ENCODE measurements at regions not wholly inside any gene's neighbourhood (a gene's known extent, or its start where the extent isn't known, plus 50 kb on each side); places are given as distances from the start of the nearest gene placed in this dataset.

DNA sequence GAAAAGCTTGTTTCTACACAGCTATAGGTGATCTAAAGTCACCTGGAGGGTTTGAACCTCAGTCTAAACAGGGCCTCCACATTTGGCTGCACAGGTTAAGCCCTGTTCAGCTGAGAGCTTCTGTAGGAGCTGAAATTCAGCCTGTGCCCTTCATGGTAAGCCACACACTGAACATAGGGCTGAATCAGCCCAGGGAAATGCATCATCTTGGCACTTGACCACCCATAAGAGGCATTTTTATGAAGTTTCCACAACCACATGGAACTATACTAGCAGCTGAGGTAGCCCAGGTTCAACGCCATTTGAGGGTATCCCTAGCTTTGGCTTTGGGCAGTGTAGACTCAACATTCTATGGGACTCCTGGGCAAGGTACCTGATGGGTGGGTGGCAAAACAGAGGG is 126.8 kb downstream of the FAM174B start:
- Histone ChIP-seq H3K4me3 (ENCODE audit: low read depth in 1 of 3, low read length in 3 of 3) (no peak overlapping the region), H3K4me1 (ENCODE audit: control insufficient read depth in 3 of 3, insufficient read depth in 2 of 3, low read depth in 1 of 3, low read length in 2 of 3) (no peaks in the 10 kb centered on the region), H3K36me3 (ENCODE audit: control insufficient read depth in 3 of 3, insufficient read depth in 2 of 3, low read depth in 1 of 3, low read length in 3 of 3) (no peaks in the 10 kb centered on the region), H3K27ac (ENCODE audit: low read depth in 1 of 3, low read length in 2 of 3) (no peak overlapping the region), H3K9me3 (ENCODE audit: control insufficient read depth in 2 of 2, insufficient read depth in 1 of 2, low read depth in 1 of 2, low read length in 1 of 2) (peaks cover 0 to 6% of the 10 kb centered on the region in 2 donors), H3K27me3 (ENCODE audit: control insufficient read depth in 3 of 3, insufficient read depth in 3 of 3, low read length in 3 of 3) (no peaks in the 10 kb centered on the region)
- DNase-seq (no peak), FAIRE-seq (no peak)
- WGBS, 3 donors, result 91 to 95% (median 95%) methylated on average over 1 of the region's 1 CpG

DNA sequence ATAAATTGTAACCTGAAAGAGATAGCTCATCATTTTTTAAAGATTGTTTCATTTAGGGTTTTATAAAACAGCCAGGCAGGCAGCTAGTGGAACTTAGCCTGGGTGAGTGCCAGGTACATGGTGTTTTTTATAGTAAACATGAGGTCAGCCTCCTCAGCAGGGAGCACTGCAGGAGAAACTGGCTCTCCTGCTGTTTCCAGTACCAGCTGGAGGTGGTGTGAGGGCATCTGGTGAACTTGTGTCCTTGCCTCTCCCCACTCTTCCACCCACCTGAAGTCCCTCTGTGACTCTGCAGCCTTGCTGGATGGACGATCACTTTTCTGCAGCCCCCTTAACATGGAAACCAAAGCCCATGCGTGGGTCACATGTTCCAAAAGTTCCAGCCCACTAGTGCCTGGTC is 128.4 kb downstream of the FAM174B start:
- peaks cover 0 to 6% of the 10 kb centered on the region in 2 donors for H3K9me3 ChIP-seq (ENCODE audit: control insufficient read depth in 2 of 2, insufficient read depth in 1 of 2, low read depth in 1 of 2, low read length in 1 of 2)
- H3K27me3 ChIP-seq (ENCODE audit: control insufficient read depth in 3 of 3, insufficient read depth in 3 of 3, low read length in 3 of 3), result no peaks in the 10 kb centered on the region
- FAIRE-seq (no peak), DNase-seq (no peak)
- H3K4me3 ChIP-seq (ENCODE audit: low read depth in 1 of 3, low read length in 3 of 3), result no peak overlapping the region
- 74 to 86% (median 86%) methylated on average over 2 of the region's 2 CpGs for WGBS, 3 donors
- H3K36me3 ChIP-seq (ENCODE audit: control insufficient read depth in 3 of 3, insufficient read depth in 2 of 3, low read depth in 1 of 3, low read length in 3 of 3), result no peaks in the 10 kb centered on the region
- H3K4me1 ChIP-seq (ENCODE audit: control insufficient read depth in 3 of 3, insufficient read depth in 2 of 3, low read depth in 1 of 3, low read length in 2 of 3), result no peaks in the 10 kb centered on the region
- no peak overlapping the region for H3K27ac ChIP-seq (ENCODE audit: low read depth in 1 of 3, low read length in 2 of 3)

DNA sequence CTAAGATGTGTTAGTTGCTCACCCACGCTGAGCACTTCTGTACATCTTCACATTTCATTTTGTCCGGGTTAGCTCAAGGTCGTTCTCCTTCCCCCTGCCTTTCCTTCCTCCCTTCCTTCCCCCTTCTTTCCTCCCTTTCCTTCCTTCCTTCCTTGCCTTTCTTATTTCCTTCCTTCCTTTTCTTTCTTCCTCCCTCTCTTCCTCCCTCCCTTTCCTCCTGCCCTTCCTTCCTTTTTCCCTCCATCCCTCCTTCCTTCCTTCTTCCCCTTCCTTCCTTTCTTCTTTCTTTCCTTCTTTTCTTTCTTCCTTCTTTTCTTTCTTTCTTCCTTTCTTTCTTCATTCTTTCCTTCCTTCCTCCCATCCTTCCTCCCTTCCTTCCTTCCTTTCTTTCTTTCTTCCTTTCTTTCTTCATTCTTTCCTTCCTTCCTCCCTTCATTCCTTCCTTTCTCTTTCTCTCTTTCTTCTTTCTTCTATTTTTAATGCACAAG is 129.8 kb downstream of the FAM174B start:
- FAIRE-seq (no peak), DNase-seq (no peak)
- Histone ChIP-seq H3K4me1 (ENCODE audit: control insufficient read depth in 3 of 3, insufficient read depth in 2 of 3, low read depth in 1 of 3, low read length in 2 of 3) (no peaks in the 10 kb centered on the region), H3K27ac (ENCODE audit: low read depth in 1 of 3, low read length in 2 of 3) (no peak overlapping the region), H3K4me3 (ENCODE audit: low read depth in 1 of 3, low read length in 3 of 3) (no peak overlapping the region), H3K36me3 (ENCODE audit: control insufficient read depth in 3 of 3, insufficient read depth in 2 of 3, low read depth in 1 of 3, low read length in 3 of 3) (no peaks in the 10 kb centered on the region), H3K9me3 (ENCODE audit: control insufficient read depth in 2 of 2, insufficient read depth in 1 of 2, low read depth in 1 of 2, low read length in 1 of 2) (peaks cover 0 to 6% of the 10 kb centered on the region in 2 donors), H3K27me3 (ENCODE audit: control insufficient read depth in 3 of 3, insufficient read depth in 3 of 3, low read length in 3 of 3) (no peaks in the 10 kb centered on the region)
- WGBS, 3 donors, result 42 to 52% (median 52%) methylated on average over 3 of the region's 3 CpGs

DNA sequence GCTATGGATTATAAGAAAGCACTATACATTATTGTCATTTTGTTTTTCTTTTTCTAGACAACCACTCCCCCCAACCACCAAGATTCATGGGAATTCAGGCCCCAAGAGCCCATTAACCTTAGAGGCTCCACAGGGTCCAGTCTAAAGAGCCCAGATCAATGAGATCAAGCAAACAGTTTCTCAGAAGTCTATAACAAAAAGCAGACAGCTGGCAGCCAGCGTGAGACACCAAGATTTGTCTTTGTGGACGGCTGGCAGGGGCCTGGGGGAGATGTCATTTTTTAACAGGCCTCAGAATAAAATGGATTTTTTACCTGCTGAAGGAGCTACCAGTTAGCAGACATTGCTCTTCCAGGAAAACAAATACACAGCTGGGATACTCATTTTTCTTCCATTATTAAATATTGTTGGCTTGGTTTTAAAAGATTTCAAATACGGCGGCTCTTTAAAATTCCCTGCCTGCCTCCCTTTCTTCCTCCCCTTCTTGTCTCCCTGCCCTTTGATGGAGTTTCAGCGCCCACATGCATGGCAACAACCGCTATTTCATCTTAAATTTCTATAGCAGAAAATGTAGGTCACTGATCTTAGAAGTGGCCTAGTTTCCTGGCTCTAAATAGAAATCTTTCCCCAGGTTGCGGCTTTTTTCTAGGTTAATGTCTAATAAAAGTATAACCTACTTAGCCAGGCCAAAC is 130.6 kb downstream of the FAM174B start:
- FAIRE-seq, result no peak

DNA sequence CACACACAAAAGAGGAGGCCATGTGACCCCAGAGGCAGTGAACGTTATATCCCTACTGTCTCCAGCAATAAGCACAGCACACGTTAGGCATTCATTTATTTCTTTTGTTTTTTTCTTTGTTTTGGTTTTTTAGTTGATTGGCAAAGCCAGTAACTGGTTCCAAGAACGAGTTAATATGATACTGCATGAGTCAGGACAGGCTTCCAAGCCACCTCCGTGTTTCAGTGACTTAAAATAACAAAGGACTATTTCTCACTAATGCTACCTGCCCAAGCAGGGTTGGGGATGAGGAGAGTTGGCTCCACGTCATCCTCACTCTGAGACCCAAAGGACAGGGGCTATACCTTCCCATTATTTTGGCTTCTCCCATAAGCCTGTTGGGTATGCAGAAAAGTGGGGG is 130.5 kb downstream of the ST8SIA2 start:
- H3K4me1 ChIP-seq (ENCODE audit: control insufficient read depth in 3 of 3, insufficient read depth in 2 of 3, low read depth in 1 of 3, low read length in 2 of 3), result no peaks in the 10 kb centered on the region
- H3K4me3 ChIP-seq (ENCODE audit: low read depth in 1 of 3, low read length in 3 of 3), result no peak overlapping the region
- no peak for FAIRE-seq
- H3K9me3 ChIP-seq (ENCODE audit: control insufficient read depth in 2 of 2, insufficient read depth in 1 of 2, low read depth in 1 of 2, low read length in 1 of 2), result peaks cover 0 to 3% of the 10 kb centered on the region in 2 donors
- WGBS, 3 donors, result 63 to 78% (median 65%) methylated on average over 5 of the region's 5 CpGs
- no peaks in the 10 kb centered on the region for H3K27me3 ChIP-seq (ENCODE audit: control insufficient read depth in 3 of 3, insufficient read depth in 3 of 3, low read length in 3 of 3)
- H3K36me3 ChIP-seq (ENCODE audit: control insufficient read depth in 3 of 3, insufficient read depth in 2 of 3, low read depth in 1 of 3, low read length in 3 of 3), result no peaks in the 10 kb centered on the region
- no peak for DNase-seq
- H3K27ac ChIP-seq (ENCODE audit: low read depth in 1 of 3, low read length in 2 of 3), result no peak overlapping the region

More for the DNA sequence above, 130.6 kb downstream of the FAM174B start:
- no peaks in the 10 kb centered on the region for H3K36me3 ChIP-seq (ENCODE audit: control insufficient read depth in 3 of 3, insufficient read depth in 2 of 3, low read depth in 1 of 3, low read length in 3 of 3)
- no peaks in the 10 kb centered on the region for H3K27me3 ChIP-seq (ENCODE audit: control insufficient read depth in 3 of 3, insufficient read depth in 3 of 3, low read length in 3 of 3)
- H3K27ac ChIP-seq (ENCODE audit: low read depth in 1 of 3, low read length in 2 of 3), result no peak overlapping the region
- H3K4me3 ChIP-seq (ENCODE audit: low read depth in 1 of 3, low read length in 3 of 3), result no peak overlapping the region
- peaks cover 0 to 6% of the 10 kb centered on the region in 2 donors for H3K9me3 ChIP-seq (ENCODE audit: control insufficient read depth in 2 of 2, insufficient read depth in 1 of 2, low read depth in 1 of 2, low read length in 1 of 2)
- no peak for DNase-seq
- no peaks in the 10 kb centered on the region for H3K4me1 ChIP-seq (ENCODE audit: control insufficient read depth in 3 of 3, insufficient read depth in 2 of 3, low read depth in 1 of 3, low read length in 2 of 3)
- 83 to 90% (median 84%) methylated on average over 7 of the region's 7 CpGs for WGBS, 3 donors

DNA sequence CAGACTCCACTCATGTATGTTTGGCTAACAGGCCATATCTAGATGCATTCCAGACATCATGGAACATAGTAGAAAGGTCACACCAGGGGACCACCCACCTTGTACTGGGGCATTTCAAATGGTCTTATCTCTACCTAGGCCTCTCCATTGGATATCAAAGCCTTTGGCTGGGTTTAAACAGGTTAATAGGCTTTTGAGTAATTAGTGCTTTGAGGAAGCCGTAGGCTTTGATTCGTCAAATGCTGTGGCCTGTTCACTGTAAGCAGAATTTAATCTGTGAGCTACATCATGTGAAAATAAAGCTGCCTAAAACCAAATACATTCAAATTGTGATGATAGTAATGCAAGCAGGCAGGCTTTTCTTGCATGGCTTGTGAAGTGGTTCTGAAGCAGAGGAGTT is 129.5 kb downstream of the ST8SIA2 start:
- no peaks in the 10 kb centered on the region for H3K27me3 ChIP-seq (ENCODE audit: control insufficient read depth in 3 of 3, insufficient read depth in 3 of 3, low read length in 3 of 3)
- no peak for DNase-seq
- no peak for FAIRE-seq
- H3K9me3 ChIP-seq (ENCODE audit: control insufficient read depth in 2 of 2, insufficient read depth in 1 of 2, low read depth in 1 of 2, low read length in 1 of 2), result no peaks in the 10 kb centered on the region
- WGBS, 3 donors, result 89 to 95% (median 89%) methylated on average over 2 of the region's 2 CpGs
- H3K36me3 ChIP-seq (ENCODE audit: control insufficient read depth in 3 of 3, insufficient read depth in 2 of 3, low read depth in 1 of 3, low read length in 3 of 3), result no peaks in the 10 kb centered on the region
- H3K4me1 ChIP-seq (ENCODE audit: control insufficient read depth in 3 of 3, insufficient read depth in 2 of 3, low read depth in 1 of 3, low read length in 2 of 3), result no peaks in the 10 kb centered on the region
- H3K27ac ChIP-seq (ENCODE audit: low read depth in 1 of 3, low read length in 2 of 3), result no peak overlapping the region
- no peak overlapping the region for H3K4me3 ChIP-seq (ENCODE audit: low read depth in 1 of 3, low read length in 3 of 3)

DNA sequence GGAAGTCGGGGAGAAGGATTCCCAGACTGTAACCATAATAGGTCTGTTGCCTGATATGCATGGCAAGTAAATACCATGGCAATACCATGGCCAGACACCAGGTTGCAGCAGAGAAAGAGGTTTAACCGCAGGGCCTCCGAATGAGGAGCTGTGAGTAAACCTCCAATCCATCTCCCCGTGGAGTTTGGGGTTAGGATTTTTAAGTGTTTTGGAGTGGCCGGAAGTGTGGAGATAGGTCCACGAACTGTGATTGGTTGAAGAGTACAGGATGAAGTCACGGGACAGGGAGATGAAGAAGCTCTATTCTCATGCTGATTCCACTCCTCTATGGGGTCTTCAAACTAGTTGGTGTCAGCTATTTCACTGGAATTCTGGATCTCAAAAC is 127.9 kb downstream of the ST8SIA2 start:
- peak; percentile 70 to 80 for DNase-seq
- Histone ChIP-seq H3K36me3 (ENCODE audit: control insufficient read depth in 3 of 3, insufficient read depth in 2 of 3, low read depth in 1 of 3, low read length in 3 of 3) (no peaks in the 10 kb centered on the region), H3K4me1 (ENCODE audit: control insufficient read depth in 3 of 3, insufficient read depth in 2 of 3, low read depth in 1 of 3, low read length in 2 of 3) (no peaks in the 10 kb centered on the region), H3K9me3 (ENCODE audit: control insufficient read depth in 2 of 2, insufficient read depth in 1 of 2, low read depth in 1 of 2, low read length in 1 of 2) (no peaks in the 10 kb centered on the region), H3K27ac (ENCODE audit: low read depth in 1 of 3, low read length in 2 of 3) (no peak overlapping the region), H3K27me3 (ENCODE audit: control insufficient read depth in 3 of 3, insufficient read depth in 3 of 3, low read length in 3 of 3) (no peaks in the 10 kb centered on the region), H3K4me3 (ENCODE audit: low read depth in 1 of 3, low read length in 3 of 3) (no peak overlapping the region)
- WGBS, 3 donors, result 3 to 6% (median 3%) methylated on average over 7 of the region's 7 CpGs
- no peak for FAIRE-seq

DNA sequence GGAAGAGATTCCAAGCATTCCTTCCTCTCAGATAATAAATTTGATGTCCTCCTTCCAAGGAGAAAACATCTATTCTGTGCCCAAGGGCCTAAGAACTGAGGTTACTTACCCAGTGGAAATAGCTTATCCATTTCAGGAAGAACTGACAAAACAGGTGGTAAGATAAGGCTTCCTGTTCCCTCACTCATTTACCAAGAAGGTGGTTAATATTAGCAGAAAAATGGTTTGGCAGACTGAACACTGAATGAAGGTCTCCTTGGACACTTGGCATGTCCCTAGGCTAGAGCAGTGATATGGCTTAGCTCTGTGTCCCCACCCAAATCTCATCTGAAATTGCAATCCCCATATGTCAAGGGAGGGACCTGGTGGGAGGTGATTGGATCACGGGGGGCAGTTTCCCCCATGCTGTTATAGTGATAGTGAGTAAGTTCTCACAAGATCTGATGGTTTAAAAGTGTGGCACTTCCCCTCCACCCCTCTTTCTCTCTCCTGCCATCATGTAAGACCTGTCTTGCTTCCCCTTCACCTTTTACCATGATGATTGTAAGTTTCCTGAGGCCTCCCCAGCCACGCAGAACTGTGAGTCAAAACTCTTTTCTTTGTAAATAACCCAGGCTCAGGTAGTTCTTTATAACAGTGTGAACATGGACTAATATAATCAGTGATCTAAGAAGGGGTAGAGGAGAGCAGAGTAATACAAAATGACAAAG is 127.4 kb downstream of the ST8SIA2 start:
- WGBS, 3 donors, result 84 to 91% (median 90%) methylated on average over 2 of the region's 2 CpGs
- FAIRE-seq (no peak), DNase-seq (no peak)
- no peak overlapping the region for H3K27ac ChIP-seq (ENCODE audit: low read depth in 1 of 3, low read length in 2 of 3)
- no peak overlapping the region for H3K4me3 ChIP-seq (ENCODE audit: low read depth in 1 of 3, low read length in 3 of 3)
- H3K36me3 ChIP-seq (ENCODE audit: control insufficient read depth in 3 of 3, insufficient read depth in 2 of 3, low read depth in 1 of 3, low read length in 3 of 3), result no peaks in the 10 kb centered on the region
- H3K9me3 ChIP-seq (ENCODE audit: control insufficient read depth in 2 of 2, insufficient read depth in 1 of 2, low read depth in 1 of 2, low read length in 1 of 2), result no peaks in the 10 kb centered on the region
- H3K27me3 ChIP-seq (ENCODE audit: control insufficient read depth in 3 of 3, insufficient read depth in 3 of 3, low read length in 3 of 3), result no peaks in the 10 kb centered on the region
- no peaks in the 10 kb centered on the region for H3K4me1 ChIP-seq (ENCODE audit: control insufficient read depth in 3 of 3, insufficient read depth in 2 of 3, low read depth in 1 of 3, low read length in 2 of 3)

All from small intestine (tissue), 7 donors.